Cardiac muscle cell (in vitro differentiated cells and primary cell): ENCODE measurements at regions not wholly inside any gene's neighbourhood (a gene's known extent, or its start where the extent isn't known, plus 50 kb on each side); places are given as distances from the start of the nearest gene placed in this dataset.
A peak's percentile ranks its signal among the peaks of the same experiment; 100 is the strongest.
"Not testable (repeated sequence)": the region's sequence is repeated elsewhere in the genome, so short reads cannot be mapped to it uniquely, and the experiment has no call there.

Experiments
- DNase-seq, 2 donors: peaks; one replicate each; pipeline versions ENCODE4 v3.0.0 to v3.0.0-alpha.2; 2010 to 2017; ENCODE audit warnings: low read depth in 1 of 2, low spot score in 1 of 2
- H3K27ac ChIP-seq: fragments of 200-600 bp; sonication (generic); 2 replicates; pipeline ENCODE4 v1.5.1; 2016
- H3K27me3 ChIP-seq: fragments of 200-600 bp; sonication (generic); 2 replicates; pipeline ENCODE4 v1.6.0; 2016; ENCODE audit warnings: control low read depth
- H3K36me3 ChIP-seq: fragments of 200-600 bp; sonication (generic); 2 replicates; pipeline ENCODE4 v1.5.1; 2016; ENCODE audit warnings: control low read depth
- H3K4me1 ChIP-seq: fragments of 200-600 bp; sonication (generic); 2 replicates; pipeline ENCODE4 v1.8.1; 2017; ENCODE audit warnings: low read depth, mild to moderate bottlenecking, mixed run types
- H3K4me3 ChIP-seq: fragments of 200-600 bp; sonication (generic); 2 replicates; pipeline ENCODE4 v1.5.1; 2016; ENCODE audit warnings: mild to moderate bottlenecking
- H3K9me3 ChIP-seq: fragments of 200-600 bp; sonication (generic); 2 replicates; pipeline ENCODE4 v1.5.1; 2017; ENCODE audit warnings: low read depth, mild to moderate bottlenecking, control low read depth
- TF ChIP-seq, protein P1 (sequence below): IDR thresholded peaks from 2 replicates; pipeline ENCODE4 v1.5.1; 2012; ENCODE audit warnings: low read depth, mild to moderate bottlenecking, low read length

DNA sequence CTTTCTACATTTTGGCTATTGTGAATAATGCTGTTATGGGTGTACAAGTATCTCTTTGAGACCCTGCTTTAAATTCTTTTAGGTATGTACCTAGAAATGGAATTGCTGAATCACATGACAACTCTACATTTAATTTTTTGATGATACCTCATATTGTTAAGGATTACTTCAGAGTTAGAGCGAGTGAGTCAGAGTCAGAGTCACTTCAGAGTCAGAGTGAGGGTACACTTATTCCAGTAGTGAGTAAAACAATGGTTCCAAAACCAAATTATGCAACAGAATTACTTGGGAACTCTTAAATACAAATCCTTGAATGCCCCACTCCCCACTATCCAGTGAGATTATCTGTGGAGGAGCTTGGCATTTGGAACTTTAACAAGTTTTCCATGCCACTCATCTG is 50.3 kb upstream of the SNRK start:
- H3K9me3 ChIP-seq: no peaks in the 10 kb centered on the region
- H3K27me3 ChIP-seq: no peaks in the 10 kb centered on the region
- TF ChIP-seq, protein P1, sequence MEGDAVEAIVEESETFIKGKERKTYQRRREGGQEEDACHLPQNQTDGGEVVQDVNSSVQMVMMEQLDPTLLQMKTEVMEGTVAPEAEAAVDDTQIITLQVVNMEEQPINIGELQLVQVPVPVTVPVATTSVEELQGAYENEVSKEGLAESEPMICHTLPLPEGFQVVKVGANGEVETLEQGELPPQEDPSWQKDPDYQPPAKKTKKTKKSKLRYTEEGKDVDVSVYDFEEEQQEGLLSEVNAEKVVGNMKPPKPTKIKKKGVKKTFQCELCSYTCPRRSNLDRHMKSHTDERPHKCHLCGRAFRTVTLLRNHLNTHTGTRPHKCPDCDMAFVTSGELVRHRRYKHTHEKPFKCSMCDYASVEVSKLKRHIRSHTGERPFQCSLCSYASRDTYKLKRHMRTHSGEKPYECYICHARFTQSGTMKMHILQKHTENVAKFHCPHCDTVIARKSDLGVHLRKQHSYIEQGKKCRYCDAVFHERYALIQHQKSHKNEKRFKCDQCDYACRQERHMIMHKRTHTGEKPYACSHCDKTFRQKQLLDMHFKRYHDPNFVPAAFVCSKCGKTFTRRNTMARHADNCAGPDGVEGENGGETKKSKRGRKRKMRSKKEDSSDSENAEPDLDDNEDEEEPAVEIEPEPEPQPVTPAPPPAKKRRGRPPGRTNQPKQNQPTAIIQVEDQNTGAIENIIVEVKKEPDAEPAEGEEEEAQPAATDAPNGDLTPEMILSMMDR: no peak
- no peak overlapping the region for H3K27ac ChIP-seq
- DNase-seq: no peak
- H3K4me3 ChIP-seq: no peak overlapping the region
- no peaks in the 10 kb centered on the region for H3K4me1 ChIP-seq
- H3K36me3 ChIP-seq: no peaks in the 10 kb centered on the region

DNA sequence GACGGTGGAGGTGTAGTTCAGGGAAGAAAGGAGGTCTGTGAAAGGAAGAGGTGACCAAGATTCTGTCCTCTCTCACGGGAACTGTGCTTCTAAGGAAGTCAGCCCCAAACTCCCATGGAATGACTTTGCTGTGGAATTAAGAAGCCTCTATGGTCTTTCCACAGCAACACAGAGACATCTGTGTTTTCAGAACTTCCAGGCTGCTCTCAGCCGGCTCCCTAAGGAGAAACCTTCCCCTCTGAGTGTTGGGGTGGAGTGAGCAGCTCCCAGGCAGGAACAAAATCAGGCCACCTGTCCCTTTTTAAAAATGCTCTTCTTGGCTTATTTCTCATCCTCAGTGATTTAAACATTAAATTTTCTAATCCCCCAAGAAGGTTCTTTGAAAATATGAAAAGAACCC is 53.3 kb upstream of the SNRK start:
- H3K4me3 ChIP-seq: no peak overlapping the region
- TF ChIP-seq, protein P1: no peak
- no peaks in the 10 kb centered on the region for H3K27me3 ChIP-seq
- H3K36me3 ChIP-seq: no peaks in the 10 kb centered on the region
- no peak overlapping the region for H3K27ac ChIP-seq
- DNase-seq: no peak
- no peaks in the 10 kb centered on the region for H3K9me3 ChIP-seq
- no peaks in the 10 kb centered on the region for H3K4me1 ChIP-seq

DNA sequence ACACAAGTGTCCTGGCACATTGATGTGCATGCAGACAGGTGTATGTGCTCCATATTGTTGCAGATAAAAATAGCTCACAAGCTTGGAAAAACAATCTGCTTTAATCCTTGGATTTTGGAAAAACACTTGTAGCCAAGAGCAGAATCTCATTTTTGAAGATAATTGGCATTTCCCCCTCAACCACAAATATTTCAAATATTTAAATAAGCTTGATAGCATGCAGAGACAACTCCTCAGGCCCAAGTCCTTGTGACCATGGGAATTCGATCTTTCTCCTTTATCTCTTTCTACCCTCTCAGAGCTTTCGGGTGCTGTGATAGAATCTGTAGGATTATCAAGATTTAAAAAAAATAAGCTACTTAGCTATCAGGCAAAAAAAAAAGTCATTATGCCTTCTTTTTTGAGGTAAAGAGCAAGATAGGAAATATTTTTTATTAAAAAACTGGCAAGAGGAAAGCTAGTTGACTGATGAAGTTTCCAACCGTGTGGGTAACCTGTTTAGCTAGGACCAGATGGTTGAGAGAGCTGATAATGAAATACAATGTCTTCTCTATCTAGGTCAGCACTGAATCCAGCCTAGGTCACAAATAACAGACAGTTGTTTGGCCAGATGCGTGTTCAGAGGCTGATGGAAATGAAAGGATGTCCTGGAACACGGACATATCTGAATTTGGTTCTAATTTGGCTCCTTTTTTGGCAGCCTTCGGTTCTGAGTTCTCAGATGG is 54.9 kb upstream of the SNRK start:
- no peaks in the 10 kb centered on the region for H3K9me3 ChIP-seq
- DNase-seq: peak in 1 of 2 donors; percentile 49
- no peaks in the 10 kb centered on the region for H3K27me3 ChIP-seq
- no peak overlapping the region for H3K27ac ChIP-seq
- TF ChIP-seq, protein P1: no peak
- H3K4me1 ChIP-seq: no peaks in the 10 kb centered on the region
- no peak overlapping the region for H3K4me3 ChIP-seq
- H3K36me3 ChIP-seq: no peaks in the 10 kb centered on the region

DNA sequence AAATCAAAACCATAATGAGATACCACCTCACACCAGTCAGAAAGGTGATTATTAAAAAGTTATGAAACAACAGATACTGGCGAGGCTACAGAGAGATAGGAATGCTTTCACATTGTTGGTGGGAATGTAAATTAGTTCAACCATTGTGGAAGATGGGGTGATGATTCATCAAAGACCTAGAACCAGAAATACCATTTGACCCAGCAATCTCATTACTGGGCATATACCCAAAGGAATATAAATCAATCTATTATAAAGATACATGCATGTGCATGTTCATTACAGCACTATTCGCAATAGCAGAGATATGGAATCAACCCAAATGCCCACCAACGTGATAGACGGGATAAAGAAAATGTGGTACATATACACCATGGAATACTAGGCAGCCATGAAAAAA is 56.5 kb upstream of the SNRK start:
- H3K27me3 ChIP-seq, H3K9me3 ChIP-seq, H3K36me3 ChIP-seq, H3K4me1 ChIP-seq, H3K27ac ChIP-seq, DNase-seq, H3K4me3 ChIP-seq: not testable (repeated sequence)

DNA sequence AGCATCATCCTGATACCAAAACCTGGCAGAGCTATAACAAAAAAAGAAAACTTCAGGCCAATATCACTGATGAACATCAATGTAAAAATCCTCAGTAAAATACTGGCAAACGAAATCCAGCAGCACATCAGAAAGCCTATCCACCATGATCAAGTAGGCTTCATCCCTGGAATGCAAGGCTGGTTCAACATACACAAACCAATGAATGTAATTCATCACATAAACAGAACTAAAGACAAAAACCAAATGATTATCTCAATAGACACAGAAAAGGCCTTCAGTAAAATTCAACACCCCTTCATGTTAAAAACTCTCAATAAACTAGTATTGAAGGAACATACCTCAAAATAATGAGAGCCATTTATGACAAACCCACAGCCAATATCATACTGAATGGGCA is 58.7 kb upstream of the SNRK start:
- H3K4me1 ChIP-seq, DNase-seq: not testable (repeated sequence)

DNA sequence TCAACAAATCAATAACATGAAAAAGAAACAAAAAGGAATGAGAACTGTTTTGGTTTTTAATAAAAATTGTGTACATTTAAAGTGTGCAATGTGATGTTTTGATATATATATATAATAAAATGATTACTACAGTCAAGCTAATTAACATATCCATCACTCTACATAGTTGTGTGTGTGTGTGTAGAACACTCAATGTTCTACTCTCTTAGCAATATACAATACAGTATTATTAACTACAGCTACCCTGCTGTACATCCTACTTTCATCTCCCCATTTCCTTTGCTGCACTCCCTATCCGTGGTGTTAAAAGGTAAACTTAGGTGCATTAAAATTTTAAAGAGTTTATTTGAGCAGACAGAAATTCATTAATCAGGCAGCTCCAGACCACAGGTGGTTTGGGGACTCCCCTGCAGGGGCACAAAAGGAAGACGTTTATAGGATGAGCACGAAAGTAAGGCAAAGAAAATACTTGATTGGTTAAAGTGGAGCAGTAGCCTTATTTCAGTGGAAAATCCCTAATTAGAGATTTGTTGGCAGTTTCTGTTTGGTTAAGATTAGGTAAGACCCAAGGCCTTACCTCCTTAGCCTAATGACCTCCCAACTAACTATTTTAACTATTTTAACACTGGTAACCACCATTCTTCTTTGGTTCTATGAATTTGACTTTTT is 61.8 kb upstream of the SNRK start:
- DNase-seq: no peak
- Histone ChIP-seq H3K4me1 (no peaks in the 10 kb centered on the region), H3K4me3 (no peak overlapping the region), H3K9me3 (no peaks in the 10 kb centered on the region), H3K27ac (no peak overlapping the region), H3K36me3 (no peaks in the 10 kb centered on the region), H3K27me3 (no peaks in the 10 kb centered on the region)
- TF ChIP-seq, protein P1: no peak

More for the DNA sequence above, 58.7 kb upstream of the SNRK start:
- H3K36me3 ChIP-seq, H3K27me3 ChIP-seq, H3K4me3 ChIP-seq, H3K9me3 ChIP-seq, H3K27ac ChIP-seq: not testable (repeated sequence)
